H1 (cell line): ENCODE measurements at regions not wholly inside any gene's neighbourhood (a gene's known extent, or its start where the extent isn't known, plus 50 kb on each side); places are given as distances from the start of the nearest gene placed in this dataset.

Source experiments
- CTCF ChIA-PET: fragments of 300-600 bp; sonication (Branson Sonifier 250); formaldehyde crosslinking; loops from one replicate; lab custom pipeline; 2021; ENCODE audit not compliant: partially characterized antibody; lab: Charles Lee
- POLR2A ChIA-PET: fragments of 300-600 bp; sonication (Branson Sonifier 250); formaldehyde crosslinking; loops from one replicate; lab custom pipeline; 2021; ENCODE audit warnings: inconsistent platforms; ENCODE audit not compliant: partially characterized antibody; lab: Charles Lee
- DNase-seq, 2 experiments: peaks; one replicate each; pipeline versions ENCODE4 v3.0.0 to v3.0.0-alpha.2; 2010 to 2022; ENCODE audit warnings: low spot score in 2 of 2, low read depth in 1 of 2, mixed read lengths in 1 of 2
- FAIRE-seq: peaks from 2 replicates; lab custom pipeline; 2011; peaks lifted over from hg19 to GRCh38; lab: Jason Lieb, UNC
- H2AFZ ChIP-seq: 2 replicates; pipeline ENCODE4 v1.8.1; 2012; ENCODE audit warnings: low read length, inconsistent platforms
- H2AK5ac ChIP-seq: 2 replicates; pipeline ENCODE4 v1.6.1; 2013; ENCODE audit warnings: low read depth, low read length
- H2BK120ac ChIP-seq: replicated peaks from 2 replicates; pipeline ENCODE3; 2013; ENCODE audit warnings: low read depth, low read length, inconsistent platforms
- H2BK12ac ChIP-seq: 2 replicates; pipeline ENCODE4 v1.6.1; 2013; ENCODE audit warnings: low read depth, low read length
- H2BK15ac ChIP-seq: 2 replicates; pipeline ENCODE4 v1.6.1; 2013; ENCODE audit warnings: low read length
- H2BK20ac ChIP-seq: 2 replicates; pipeline ENCODE4 v1.6.1; 2013; ENCODE audit warnings: low read length
- H2BK5ac ChIP-seq: 2 replicates; pipeline ENCODE4 v1.6.1; 2013; ENCODE audit warnings: low read depth, low read length
- H3K14ac ChIP-seq: 2 replicates; pipeline ENCODE4 v1.6.1; 2013; ENCODE audit warnings: inconsistent platforms; ENCODE audit not compliant: insufficient read length
- H3K18ac ChIP-seq: 2 replicates; pipeline ENCODE4 v1.6.1; 2013; ENCODE audit warnings: low read length; ENCODE audit errors: extremely low read depth
- H3K23ac ChIP-seq: 2 replicates; pipeline ENCODE4 v1.6.1; 2013; ENCODE audit warnings: inconsistent platforms; ENCODE audit not compliant: insufficient read length
- H3K23me2 ChIP-seq: 2 replicates; pipeline ENCODE4 v1.6.1; 2013; ENCODE audit warnings: low read depth, low read length
- H3K27ac ChIP-seq: 2 replicates; pipeline ENCODE4 v1.6.1; 2011; ENCODE audit warnings: low read depth, low read length, inconsistent platforms
- H3K27me3 ChIP-seq, 4 experiments: replicated peaks in 1 of 4; 1 replicate in 1 of 4; 2 replicates in 3 of 4; pipeline versions ENCODE4 v1.6.1 to v1.8.1; 2011 to 2013; ENCODE audit warnings: low read length in 3 of 4, mild to moderate bottlenecking in 3 of 4, inconsistent platforms in 2 of 4, mixed read lengths in 2 of 4, moderate library complexity in 1 of 4; ENCODE audit not compliant: control insufficient read depth in 3 of 4, insufficient read depth in 3 of 4; ENCODE audit errors: extremely low read depth in 1 of 4
- H3K36me3 ChIP-seq, 4 experiments: 2 replicates each; pipeline versions ENCODE4 v1.6.1 to v1.8.1; 2011 to 2013; ENCODE audit warnings: mild to moderate bottlenecking in 4 of 4, low read length in 3 of 4, moderate library complexity in 2 of 4, control low read depth in 1 of 4, inconsistent platforms in 1 of 4; ENCODE audit not compliant: insufficient read depth in 4 of 4, control insufficient read depth in 2 of 4
- H3K4ac ChIP-seq: replicated peaks from 2 replicates; pipeline ENCODE3; 2013; ENCODE audit warnings: low read length, low read depth, mixed read lengths, inconsistent platforms; ENCODE audit not compliant: insufficient read length
- H3K4me1 ChIP-seq, 4 experiments: replicated peaks in 1 of 4; 1 replicate in 1 of 4; 2 replicates in 3 of 4; pipeline versions ENCODE4 v1.6.1 to v1.8.1; 2011 to 2013; ENCODE audit warnings: low read length in 3 of 4, inconsistent platforms in 2 of 4, mixed read lengths in 1 of 4; ENCODE audit not compliant: insufficient read depth in 4 of 4, control insufficient read depth in 3 of 4
- H3K4me2 ChIP-seq, 2 experiments: 2 replicates each; pipeline versions ENCODE4 v1.6.1 to v1.8.1; 2011 to 2013; ENCODE audit warnings: low read depth in 2 of 2, low read length in 2 of 2, control low read depth in 1 of 2, inconsistent platforms in 1 of 2, mild to moderate bottlenecking in 1 of 2; ENCODE audit not compliant: insufficient read depth in 1 of 2
- H3K4me3 ChIP-seq, 4 experiments: fragments of 200-600, 300-600 bp in 1 of 4; sonication (generic), shearing (Covaris generic), sonication (Bioruptor Twin) in 1 of 4; 2 replicates each; pipeline versions ENCODE4 v1.5.1 to v1.8.1; 2011 to 2016; ENCODE audit warnings: low read length in 4 of 4, low read depth in 3 of 4, control low read depth in 2 of 4, inconsistent platforms in 2 of 4, mild to moderate bottlenecking in 2 of 4, mixed read lengths in 1 of 4, moderate library complexity in 1 of 4; ENCODE audit not compliant: insufficient read depth in 2 of 4; ENCODE audit errors: extremely low read depth in 1 of 4
- H3K56ac ChIP-seq: replicated peaks from 2 replicates; pipeline ENCODE3; 2013; ENCODE audit warnings: low read depth, mild to moderate bottlenecking, mixed read lengths, low read length, inconsistent platforms; ENCODE audit not compliant: insufficient read length
- H3K79me1 ChIP-seq: 2 replicates; pipeline ENCODE4 v1.6.1; 2013; ENCODE audit warnings: low read depth, low read length, control low read depth
- H3K79me2 ChIP-seq, 2 experiments: 2 replicates each; pipeline versions ENCODE4 v1.6.1 to v1.8.1; 2012 to 2013; ENCODE audit warnings: low read length in 2 of 2, mild to moderate bottlenecking in 2 of 2, inconsistent platforms in 1 of 2; ENCODE audit not compliant: insufficient read depth in 2 of 2, control insufficient read depth in 1 of 2
- H3K9ac ChIP-seq, 4 experiments: replicated peaks in 1 of 4; 1 replicate in 1 of 4; 2 replicates in 3 of 4; pipeline versions ENCODE4 v1.6.1 to v1.8.1; 2011 to 2013; ENCODE audit warnings: low read depth in 3 of 4, low read length in 3 of 4, control low read depth in 2 of 4, mild to moderate bottlenecking in 2 of 4, moderate library complexity in 2 of 4, inconsistent platforms in 1 of 4; ENCODE audit errors: extremely low read depth in 1 of 4
- H3K9me3 ChIP-seq, 2 experiments: 2 replicates each; pipeline versions ENCODE4 v1.6.1 to v1.8.1; 2012 to 2013; ENCODE audit warnings: mild to moderate bottlenecking in 2 of 2, moderate library complexity in 2 of 2, control low read depth in 1 of 2, inconsistent platforms in 1 of 2, low read depth in 1 of 2, low read length in 1 of 2, mixed read lengths in 1 of 2; ENCODE audit not compliant: insufficient read depth in 2 of 2
- H4K20me1 ChIP-seq, 2 experiments: replicated peaks in 1 of 2; 2 replicates each; pipeline versions ENCODE3 to v1.8.1; 2011 to 2013; ENCODE audit warnings: inconsistent platforms in 2 of 2, low read length in 2 of 2, mild to moderate bottlenecking in 1 of 2; ENCODE audit not compliant: insufficient read depth in 2 of 2, control insufficient read depth in 1 of 2
- H4K5ac ChIP-seq: 2 replicates; pipeline ENCODE4 v1.6.1; 2013; ENCODE audit warnings: low read length, low read depth, mixed read lengths, inconsistent platforms; ENCODE audit not compliant: insufficient read length
- H4K8ac ChIP-seq: 2 replicates; pipeline ENCODE4 v1.8.0; 2013; ENCODE audit warnings: mild to moderate bottlenecking, moderate library complexity, low read length, inconsistent platforms; ENCODE audit not compliant: insufficient read depth; ENCODE audit errors: extremely low read depth
- H4K91ac ChIP-seq: replicated peaks from 2 replicates; pipeline ENCODE3; 2013; ENCODE audit warnings: low read length, mixed read lengths, inconsistent platforms; ENCODE audit not compliant: insufficient read length
- BCL11A ChIP-seq, 2 experiments: IDR thresholded peaks; one replicate each; pipeline ENCODE4 v1.6.1; 2011; ENCODE audit warnings: low read depth in 2 of 2, low read length in 2 of 2, mild to moderate bottlenecking in 2 of 2
- CEBPB ChIP-seq: IDR thresholded peaks from 2 replicates; pipeline ENCODE4 v1.6.1; 2012; ENCODE audit warnings: low read depth, low read length
- CHD1 ChIP-seq: IDR thresholded peaks from 2 replicates; pipeline ENCODE4 v1.6.1; 2012; ENCODE audit warnings: low read depth, low read length, improper control_type of control experiment
- FOSL1 ChIP-seq: IDR thresholded peaks from 2 replicates; pipeline ENCODE4 v1.6.1; 2011; ENCODE audit warnings: mild to moderate bottlenecking, low read depth, low read length, moderate library complexity; ENCODE audit not compliant: insufficient read depth
- JUN ChIP-seq: IDR thresholded peaks from 2 replicates; pipeline ENCODE4 v1.6.1; 2011; ENCODE audit warnings: low read depth, mild to moderate bottlenecking, improper control_type of control experiment, low read length
- SIRT6 ChIP-seq: IDR thresholded peaks from one replicate; pipeline ENCODE4 v1.7.1; 2012; ENCODE audit warnings: low read length, inconsistent platforms
- SP1 ChIP-seq: IDR thresholded peaks from 2 replicates; pipeline ENCODE4 v1.6.1; 2011; ENCODE audit warnings: low read depth, low read length
- SP4 ChIP-seq: IDR thresholded peaks from 2 replicates; pipeline ENCODE4 v1.6.1; 2012; ENCODE audit warnings: low read length, inconsistent platforms
- TAF7 ChIP-seq: optimal IDR thresholded peaks from 2 replicates; pipeline ENCODE3; 2011; ENCODE audit warnings: low read depth, mild to moderate bottlenecking, inconsistent platforms, low read length, moderate library complexity, borderline replicate concordance
- WGBS, 2 experiments: shearing (Covaris generic) in 1 of 2; methylation state at CpG; one replicate each; pipeline versions ENCODE4 v1.1.6 to v1.1.7; 2013 to 2015; ENCODE audit warnings: low lambda C conversion rate in 2 of 2, mixed read lengths in 2 of 2, inconsistent platforms in 1 of 2, low coverage in 1 of 2, missing lambda C conversion rate in 1 of 2; ENCODE audit not compliant: insufficient replicate concordance in 2 of 2, insufficient coverage in 1 of 2, insufficient read length in 1 of 2; ENCODE audit errors: extremely low coverage in 1 of 2, missing lambda C conversion rate in 1 of 2; 5-methylcytosine and 5-hydroxymethylcytosine counted together

DNA sequence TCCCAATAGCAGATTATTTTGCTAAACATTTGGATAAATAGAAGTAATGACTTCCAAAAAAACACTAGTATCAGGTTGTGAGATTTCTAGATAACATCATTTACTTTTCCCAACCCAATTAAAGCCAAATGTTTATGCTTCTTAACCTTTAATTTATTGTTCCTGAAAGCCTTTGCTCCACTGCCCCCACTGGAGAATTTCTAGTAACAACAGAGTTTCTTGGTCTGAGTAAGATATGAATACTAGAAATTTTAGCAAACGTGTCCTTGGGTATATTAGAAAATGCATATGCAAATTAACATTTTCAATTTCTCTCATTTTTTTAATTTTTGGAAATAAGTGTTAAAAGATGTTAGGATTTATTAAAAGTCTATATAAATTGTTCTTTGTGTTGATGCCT is 958.0 kb upstream of the PHF14 start:
- Histone ChIP-seq H3K4me3 (no peak overlapping the region), H3K79me2 (no peaks in the 10 kb centered on the region), H3K9me3 (peaks cover 10 to 13% of the 10 kb centered on the region in 2 experiments; a peak in 3 of 4 replicates), H3K27ac (no peak overlapping the region), H3K18ac (no peak overlapping the region), H4K8ac (no peak overlapping the region), H2BK120ac (no peak overlapping the region), H2BK20ac (no peak overlapping the region), H4K20me1 (no peaks in the 10 kb centered on the region), H2BK5ac (no peak overlapping the region), H2BK15ac (no peak overlapping the region), H3K79me1 (no peaks in the 10 kb centered on the region), H2BK12ac (no peak overlapping the region), H3K4me1 (no peaks in the 10 kb centered on the region), H3K23me2 (no peaks in the 10 kb centered on the region), H3K23ac (no peak overlapping the region), H2AFZ (no peak overlapping the region), H3K9ac (no peak overlapping the region), H3K4me2 (no peak overlapping the region)
- CTCF ChIA-PET: no interaction called here
- FAIRE-seq (no peak), DNase-seq (no peak)
- POLR2A ChIA-PET: no interaction called here
- TF ChIP-seq BCL11A (IDR thresholded peaks at IDR 0.05; ENCODE audit: low read depth in 2 of 2, low read length in 2 of 2): no peak
- TF ChIP-seq JUN: no peak
- no peak for TF ChIP-seq CEBPB
- no peak for TF ChIP-seq SIRT6
- no peak for TF ChIP-seq SP4
- TF ChIP-seq TAF7: no peak
- TF ChIP-seq FOSL1: no peak
- TF ChIP-seq SP1: no peak
- no peak for TF ChIP-seq CHD1
- TF ChIP-seq, all 59 proteins: peak for 0
- no peaks in the 10 kb centered on the region for H3K27me3 ChIP-seq
- no peak overlapping the region for H4K5ac ChIP-seq
- H3K4ac ChIP-seq: no peak overlapping the region
- no peak overlapping the region for H2AK5ac ChIP-seq
- no peak overlapping the region for H4K91ac ChIP-seq
- 87% methylated on average over 1 of the region's 1 CpG; no CpG with 5 or more reads in 1 of the 2 experiments for WGBS, 2 experiments
- no peak overlapping the region for H3K56ac ChIP-seq
- no peak overlapping the region for H3K14ac ChIP-seq
- no peaks in the 10 kb centered on the region for H3K36me3 ChIP-seq
